ENCODE measurements at regions not wholly inside any gene's neighbourhood (a gene's known extent, or its start where the extent isn't known, plus 50 kb on each side); places are given as distances from the start of the nearest gene placed in this dataset.

DNA sequence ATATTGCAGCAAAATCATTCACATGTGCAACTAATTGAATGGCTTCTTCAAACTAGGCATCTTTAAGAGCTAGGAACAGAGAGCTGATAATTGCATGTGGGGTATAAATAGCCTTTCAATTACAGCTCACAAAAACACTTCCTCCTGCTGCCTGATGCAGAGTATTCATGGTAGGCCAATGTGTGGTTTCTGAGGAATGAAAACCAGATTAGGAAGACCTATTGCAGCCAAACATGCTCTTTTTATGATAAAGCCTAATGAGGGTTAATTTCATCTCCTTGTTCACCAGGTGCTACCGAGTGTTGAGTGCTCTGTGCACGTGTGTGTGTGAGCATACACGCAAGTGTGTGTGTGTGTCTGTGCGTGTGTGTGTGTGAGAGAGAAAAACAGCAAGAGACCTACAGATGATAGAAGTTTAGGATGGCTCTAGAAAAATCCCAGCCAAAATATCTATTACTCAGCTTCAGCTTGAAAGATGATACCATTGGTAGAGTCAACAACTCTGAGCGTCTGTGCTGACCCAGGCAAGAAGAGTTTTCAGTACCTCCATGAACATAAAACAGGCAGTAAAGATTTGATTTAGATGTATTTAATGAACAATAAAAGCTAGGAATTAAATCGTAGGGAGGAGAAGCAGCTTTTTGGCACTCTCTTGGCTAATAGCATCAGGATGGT, 448.5 kb upstream of the ANKRD30A start:
- no peak for ATAC-seq
- no peak overlapping the region for H3K27ac ChIP-seq
- no peaks in the 10 kb centered on the region for H3K9me3 ChIP-seq
- no peak overlapping the region for H3K4me3 ChIP-seq
- H3K27me3 ChIP-seq = no peaks in the 10 kb centered on the region
- TF ChIP-seq, protein P1, sequence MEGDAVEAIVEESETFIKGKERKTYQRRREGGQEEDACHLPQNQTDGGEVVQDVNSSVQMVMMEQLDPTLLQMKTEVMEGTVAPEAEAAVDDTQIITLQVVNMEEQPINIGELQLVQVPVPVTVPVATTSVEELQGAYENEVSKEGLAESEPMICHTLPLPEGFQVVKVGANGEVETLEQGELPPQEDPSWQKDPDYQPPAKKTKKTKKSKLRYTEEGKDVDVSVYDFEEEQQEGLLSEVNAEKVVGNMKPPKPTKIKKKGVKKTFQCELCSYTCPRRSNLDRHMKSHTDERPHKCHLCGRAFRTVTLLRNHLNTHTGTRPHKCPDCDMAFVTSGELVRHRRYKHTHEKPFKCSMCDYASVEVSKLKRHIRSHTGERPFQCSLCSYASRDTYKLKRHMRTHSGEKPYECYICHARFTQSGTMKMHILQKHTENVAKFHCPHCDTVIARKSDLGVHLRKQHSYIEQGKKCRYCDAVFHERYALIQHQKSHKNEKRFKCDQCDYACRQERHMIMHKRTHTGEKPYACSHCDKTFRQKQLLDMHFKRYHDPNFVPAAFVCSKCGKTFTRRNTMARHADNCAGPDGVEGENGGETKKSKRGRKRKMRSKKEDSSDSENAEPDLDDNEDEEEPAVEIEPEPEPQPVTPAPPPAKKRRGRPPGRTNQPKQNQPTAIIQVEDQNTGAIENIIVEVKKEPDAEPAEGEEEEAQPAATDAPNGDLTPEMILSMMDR (IDR thresholded peaks at IDR 0.05) = no peak
- TF ChIP-seq POLR2A (IDR thresholded peaks at IDR 0.05) = no peak
- H3K36me3 ChIP-seq (replicated peaks in 1 of 2; ENCODE audit: insufficient read depth in 1 of 2, low read depth in 2 of 2) = no peaks in the 10 kb centered on the region
- intact Hi-C loops (cut with DNase I) = no loop called here
- no peaks in the 10 kb centered on the region for H3K4me1 ChIP-seq
- DNase-seq = no peak
- WGBS, 2 donors = 69 to 71% methylated on average over 6 of the region's 6 CpGs

GRCh38 chr10:36676321-36676720, 449.1 kb upstream of the ANKRD30A start:
- TF ChIP-seq, protein P1 (IDR thresholded peaks at IDR 0.05) = no peak
- DNase-seq (no peak), ATAC-seq (no peak)
- H3K27me3 ChIP-seq = no peaks in the 10 kb centered on the region
- no peaks in the 10 kb centered on the region for H3K9me3 ChIP-seq
- no peak overlapping the region for H3K27ac ChIP-seq
- no peaks in the 10 kb centered on the region for H3K36me3 ChIP-seq (replicated peaks in 1 of 2; ENCODE audit: insufficient read depth in 1 of 2, low read depth in 2 of 2)
- intact Hi-C loops (cut with DNase I) = no loop called here
- WGBS, 2 donors = 38 to 45% methylated on average over 1 of the region's 1 CpG
- no peaks in the 10 kb centered on the region for H3K4me1 ChIP-seq
- no peak overlapping the region for H3K4me3 ChIP-seq

DNA sequence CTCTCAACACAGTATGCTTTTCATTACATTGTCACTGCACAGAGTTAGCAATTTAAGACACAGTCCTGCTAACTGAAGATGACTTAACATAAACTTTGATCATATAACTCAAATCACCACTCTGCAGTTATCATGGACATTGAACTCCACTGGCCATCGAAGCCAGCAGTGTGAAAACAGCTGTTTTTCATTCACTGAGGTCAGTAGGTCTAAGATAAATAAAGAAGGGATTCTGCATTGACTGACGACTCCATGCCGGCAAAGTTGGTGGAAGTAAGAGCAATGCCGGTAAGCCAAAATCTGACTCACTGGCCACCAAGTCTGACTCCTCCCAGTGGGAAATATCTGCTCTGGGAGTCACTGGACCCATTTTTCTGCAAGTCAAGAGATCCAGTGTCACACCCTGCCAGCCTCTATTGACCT, 449.9 kb upstream of the ANKRD30A start:
- no peak overlapping the region for H3K4me3 ChIP-seq
- H3K4me1 ChIP-seq = no peaks in the 10 kb centered on the region
- TF ChIP-seq, protein P1 (IDR thresholded peaks at IDR 0.05) = no peak
- TF ChIP-seq POLR2A (IDR thresholded peaks at IDR 0.05) = no peak
- ATAC-seq (no peak), DNase-seq (no peak)
- intact Hi-C loops (cut with DNase I) = no loop called here
- no peaks in the 10 kb centered on the region for H3K9me3 ChIP-seq
- WGBS, 2 donors = 60 to 63% methylated on average over 4 of the region's 4 CpGs
- H3K27ac ChIP-seq = no peak overlapping the region
- no peaks in the 10 kb centered on the region for H3K27me3 ChIP-seq
- no peaks in the 10 kb centered on the region for H3K36me3 ChIP-seq (replicated peaks in 1 of 2; ENCODE audit: insufficient read depth in 1 of 2, low read depth in 2 of 2)

- intact Hi-C loops (cut with DNase I) = no loop called here
- 51 to 58% methylated on average over 8 of the region's 8 CpGs for WGBS, 2 donors
- Histone ChIP-seq H3K9me3 (no peaks in the 10 kb centered on the region), H3K4me3 (no peak overlapping the region), H3K4me1 (no peaks in the 10 kb centered on the region), H3K27ac (no peak overlapping the region), H3K27me3 (no peaks in the 10 kb centered on the region), H3K36me3 (replicated peaks in 1 of 2; ENCODE audit: insufficient read depth in 1 of 2, low read depth in 2 of 2) (no peaks in the 10 kb centered on the region)
- no peak for TF ChIP-seq POLR2A (IDR thresholded peaks at IDR 0.05)
- TF ChIP-seq, protein P1 (IDR thresholded peaks at IDR 0.05) = no peak
- no peak for DNase-seq
- ATAC-seq = no peak
Measured at GRCh38 chr10:36671607-36672006, 453.8 kb upstream of the ANKRD30A start.
